ENCODE measurements at regions not wholly inside any gene's neighbourhood (a gene's known extent, or its start where the extent isn't known, plus 50 kb on each side); places are given as distances from the start of the nearest gene placed in this dataset.

DNA sequence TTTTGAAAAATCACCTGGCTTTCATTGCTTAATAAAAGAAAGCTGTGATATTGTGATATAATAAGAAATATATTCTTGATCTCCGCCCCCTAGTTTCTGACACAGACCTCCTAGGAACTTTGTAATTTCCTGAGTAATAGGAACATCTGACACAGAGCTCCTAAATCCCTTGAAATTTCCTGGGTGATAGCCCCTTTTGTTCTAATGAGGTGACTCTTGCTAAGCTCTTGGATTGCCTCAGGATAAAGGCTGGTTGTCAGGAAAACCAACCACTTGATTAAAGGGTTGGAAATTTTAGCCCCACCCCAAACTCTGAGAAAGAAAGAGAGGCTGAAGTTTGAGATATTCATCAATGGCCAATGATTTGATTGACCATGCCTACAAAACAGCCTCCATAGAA, 326.4 kb upstream of the KIF2B start:
- CTCF ChIA-PET, result no interaction called here
- no peak for FAIRE-seq
- H2AFZ ChIP-seq (ENCODE audit: low read depth, low read length), result no peak overlapping the region
- no peaks in the 10 kb centered on the region for H3K79me2 ChIP-seq (ENCODE audit: control insufficient read depth, insufficient read depth, low read length)
- H3K4me2 ChIP-seq (ENCODE audit: insufficient read depth, low read length), result no peak overlapping the region
- DNase-seq (ENCODE audit: low read depth, low spot score), result no peak
- H3K4me3 ChIP-seq (replicated peaks in 1 of 3; ENCODE audit: insufficient read depth in 1 of 3, low read depth in 1 of 3, low read length in 3 of 3), result no peak overlapping the region
- POLR2A ChIA-PET, result no interaction called here
- no peak for TF ChIP-seq EZH2 (IDR thresholded peaks at IDR 0.05; ENCODE audit: borderline replicate concordance, low read depth, low read length, severe bottlenecking)
- TF ChIP-seq POLR2A (IDR thresholded peaks at IDR 0.05; ENCODE audit: low read depth, low read length), result no peak
- no peak for TF ChIP-seq FOS (IDR thresholded peaks at IDR 0.05; ENCODE audit: borderline replicate concordance, insufficient read depth, low read length)
- no peak for TF ChIP-seq CTCF (IDR thresholded peaks at IDR 0.05; ENCODE audit: extremely low read depth in 1 of 2, insufficient read depth in 1 of 2, low read depth in 1 of 2, low read length in 2 of 2)
- H3K9me3 ChIP-seq (replicated peaks; ENCODE audit: control insufficient read depth, insufficient read depth, low read length), result no peaks in the 10 kb centered on the region
- no peaks in the 10 kb centered on the region for H3K36me3 ChIP-seq (ENCODE audit: control insufficient read depth in 2 of 2, extremely low read depth in 1 of 2, insufficient read depth in 2 of 2, low read length in 2 of 2)
- dilution Hi-C loops (cut with MboI; ENCODE audit: extremely low pct_ligation_motif_present, low sequenced_read_pairs), result no loop called here
- BruUV-seq (replicated peaks), result no TSS peak
- intact Hi-C loops (cut with micrococcal nuclease), result no loop called here
- no peaks in the 10 kb centered on the region for H4K20me1 ChIP-seq (replicated peaks; ENCODE audit: control insufficient read depth, extremely low read depth, insufficient read depth, low read length)
- no peaks in the 10 kb centered on the region for H3K4me1 ChIP-seq (ENCODE audit: control insufficient read depth, extremely low read depth, insufficient read depth, low read length)
- no peaks in the 10 kb centered on the region for H3K9me1 ChIP-seq (replicated peaks; ENCODE audit: control insufficient read depth, extremely low read depth, insufficient read depth, low read length)
- H3K27me3 ChIP-seq (ENCODE audit: control insufficient read depth in 2 of 2, insufficient read depth in 2 of 2, low read length in 2 of 2), result no peaks in the 10 kb centered on the region
- H3K27ac ChIP-seq (ENCODE audit: insufficient read depth, low read depth, low read length), result no peak overlapping the region
- no peak overlapping the region for H3K9ac ChIP-seq (replicated peaks; ENCODE audit: extremely low read depth, insufficient read depth, low read length)

DNA sequence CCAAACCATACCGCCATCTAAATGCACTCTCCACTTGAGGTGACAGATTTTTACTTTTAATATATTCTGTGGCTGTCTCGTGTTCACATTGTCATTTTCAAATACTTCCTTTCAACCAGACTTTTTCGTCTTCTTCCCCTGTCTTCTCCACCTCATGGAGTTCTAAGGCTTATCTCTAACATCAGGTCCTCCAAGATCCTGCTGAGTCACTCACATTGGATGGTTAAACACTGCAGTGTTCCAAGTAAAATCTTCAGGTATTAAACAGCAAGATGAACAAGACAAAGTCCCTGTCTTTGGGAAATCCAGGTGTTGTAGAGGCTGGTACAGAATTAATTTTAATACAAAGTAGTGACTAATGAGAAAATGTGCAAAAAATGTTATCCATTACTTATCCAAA, 330.2 kb upstream of the KIF2B start:
- Histone ChIP-seq H3K27me3 (ENCODE audit: control insufficient read depth in 2 of 2, insufficient read depth in 2 of 2, low read length in 2 of 2) (no peaks in the 10 kb centered on the region), H4K20me1 (replicated peaks; ENCODE audit: control insufficient read depth, extremely low read depth, insufficient read depth, low read length) (no peaks in the 10 kb centered on the region), H3K4me1 (ENCODE audit: control insufficient read depth, extremely low read depth, insufficient read depth, low read length) (no peaks in the 10 kb centered on the region), H3K4me2 (ENCODE audit: insufficient read depth, low read length) (no peak overlapping the region), H3K9me1 (replicated peaks; ENCODE audit: control insufficient read depth, extremely low read depth, insufficient read depth, low read length) (no peaks in the 10 kb centered on the region), H3K4me3 (replicated peaks in 1 of 3; ENCODE audit: insufficient read depth in 1 of 3, low read depth in 1 of 3, low read length in 3 of 3) (no peak overlapping the region), H2AFZ (ENCODE audit: low read depth, low read length) (no peak overlapping the region), H3K27ac (ENCODE audit: insufficient read depth, low read depth, low read length) (no peak overlapping the region), H3K9me3 (replicated peaks; ENCODE audit: control insufficient read depth, insufficient read depth, low read length) (no peaks in the 10 kb centered on the region), H3K36me3 (ENCODE audit: control insufficient read depth in 2 of 2, extremely low read depth in 1 of 2, insufficient read depth in 2 of 2, low read length in 2 of 2) (no peaks in the 10 kb centered on the region), H3K79me2 (ENCODE audit: control insufficient read depth, insufficient read depth, low read length) (no peaks in the 10 kb centered on the region), H3K9ac (replicated peaks; ENCODE audit: extremely low read depth, insufficient read depth, low read length) (no peak overlapping the region)
- intact Hi-C loops (cut with micrococcal nuclease) (no loop called here), dilution Hi-C loops (cut with MboI; ENCODE audit: extremely low pct_ligation_motif_present, low sequenced_read_pairs) (no loop called here)
- ChIA-PET POLR2A (no interaction called here), CTCF (no interaction called here)
- no peak for TF ChIP-seq EZH2 (IDR thresholded peaks at IDR 0.05; ENCODE audit: borderline replicate concordance, low read depth, low read length, severe bottlenecking)
- no peak for TF ChIP-seq GATA2 (IDR thresholded peaks at IDR 0.05; ENCODE audit: insufficient read depth, insufficient read length, low read depth, low read length)
- TF ChIP-seq CTCF (IDR thresholded peaks at IDR 0.05; ENCODE audit: extremely low read depth in 1 of 2, insufficient read depth in 1 of 2, low read depth in 1 of 2, low read length in 2 of 2), result no peak
- no peak for TF ChIP-seq POLR2A (IDR thresholded peaks at IDR 0.05; ENCODE audit: low read depth, low read length)
- no TSS peak for BruUV-seq (replicated peaks)
- no peak for FAIRE-seq
- DNase-seq (ENCODE audit: low read depth, low spot score), result no peak
